ENCODE measurements at regions not wholly inside any gene's neighbourhood (a gene's known extent, or its start where the extent isn't known, plus 50 kb on each side); places are given as distances from the start of the nearest gene placed in this dataset.

GRCh38 chr4:112775801-112776200, 138.9 kb downstream of the LARP7 start:
- no peak for TF ChIP-seq CTCF (optimal IDR thresholded peaks at IDR 0.05 in 1 of 3, IDR thresholded peaks at IDR 0.05 in 1 of 3, conservative IDR thresholded peaks at IDR 0.05 in 1 of 3; ENCODE audit: extremely low read depth in 1 of 3, insufficient read depth in 2 of 3, low read length in 3 of 3)
- TF ChIP-seq EZH2 (IDR thresholded peaks at IDR 0.05; ENCODE audit: low read length): no peak

Measured in keratinocyte (primary cell).